Nephron progenitor cell (in vitro differentiated cells): ENCODE measurements at regions not wholly inside any gene's neighbourhood (a gene's known extent, or its start where the extent isn't known, plus 50 kb on each side); places are given as distances from the start of the nearest gene placed in this dataset.

ENCODE experiments used
- DNase-seq: peaks from one replicate; pipeline ENCODE4 v3.0.0; 2021
- H3K27ac Mint-ChIP-seq: 2 replicates; pipeline ENCODE4 v1.8.0; 2021; ENCODE audit warnings: mild to moderate bottlenecking, moderate library complexity, mixed read lengths
- H3K27me3 Mint-ChIP-seq: 2 replicates; pipeline ENCODE4 v1.8.0; 2021; ENCODE audit warnings: mild to moderate bottlenecking, low read depth, mixed read lengths; ENCODE audit not compliant: poor library complexity
- H3K36me3 Mint-ChIP-seq: 2 replicates; pipeline ENCODE4 v1.8.0; 2021; ENCODE audit warnings: low read depth, mixed read lengths
- H3K4me1 Mint-ChIP-seq: 2 replicates; pipeline ENCODE4 v1.8.0; 2021; ENCODE audit warnings: mixed read lengths
- H3K4me3 Mint-ChIP-seq: 2 replicates; pipeline ENCODE4 v1.8.0; 2021; ENCODE audit warnings: mild to moderate bottlenecking, moderate library complexity, mixed read lengths
- H3K9me3 Mint-ChIP-seq: 2 replicates; pipeline ENCODE4 v1.8.0; 2021; ENCODE audit warnings: mild to moderate bottlenecking, moderate library complexity, mixed read lengths
- CTCF ChIP-seq: fragments of 200-600 bp; sonication (generic); IDR thresholded peaks from 2 replicates; pipeline ENCODE4 v1.5.0; 2021; ENCODE audit warnings: antibody characterized with exemption

DNA sequence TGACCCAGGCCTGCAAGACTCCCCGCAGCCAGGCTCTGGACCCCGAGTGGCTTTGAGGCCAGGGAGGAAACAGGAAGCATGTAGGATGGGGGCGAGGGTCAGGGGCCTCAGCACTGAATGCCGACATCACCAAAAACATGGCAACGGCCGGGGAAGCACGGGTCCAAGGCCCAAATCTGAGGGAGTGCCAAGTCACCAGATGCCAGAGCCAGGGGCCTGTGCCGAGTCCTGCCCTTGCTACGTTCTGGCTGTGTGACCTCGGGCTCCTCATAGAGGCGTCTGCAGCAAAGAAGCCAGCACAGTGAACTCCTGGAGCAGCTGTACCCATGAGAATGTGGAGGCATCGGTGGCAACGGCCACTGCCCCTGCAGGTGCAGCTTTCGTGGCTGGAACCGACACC, 420.7 kb downstream of the CTTN start:
- Mint-ChIP-seq H3K27me3 (peaks cover 22% of the 10 kb centered on the region), H3K4me1 (peaks cover 18% of the 10 kb centered on the region), H3K27ac (no peak overlapping the region), H3K36me3 (no peaks in the 10 kb centered on the region), H3K9me3 (no peaks in the 10 kb centered on the region), H3K4me3 (no peak overlapping the region)
- no peak for TF ChIP-seq CTCF
- no peak for DNase-seq

DNA sequence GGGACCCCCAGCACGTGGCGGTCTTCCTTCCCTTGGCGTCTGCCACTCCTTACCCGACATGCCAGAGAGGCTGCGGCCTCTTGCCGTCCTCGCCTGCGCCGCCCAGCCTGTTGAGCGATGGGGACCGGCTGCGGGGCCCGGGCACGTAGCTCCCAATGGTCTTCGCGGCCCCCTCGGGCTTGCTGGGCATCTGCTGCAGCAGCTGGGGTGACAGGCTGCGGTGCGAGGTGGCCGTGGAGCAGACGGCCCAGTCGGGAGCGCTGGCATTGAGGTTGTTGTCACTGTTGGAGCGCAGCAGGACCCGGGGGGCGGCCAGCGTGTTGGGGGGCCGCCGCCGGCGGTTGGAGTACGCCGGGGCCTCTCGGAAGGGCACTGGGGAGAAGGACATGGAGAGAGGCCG, 422.0 kb downstream of the CTTN start:
- TF ChIP-seq CTCF, result no peak
- H3K27ac Mint-ChIP-seq, result no peak overlapping the region
- H3K4me1 Mint-ChIP-seq, result peaks cover 31% of the 10 kb centered on the region
- no peak for DNase-seq
- H3K4me3 Mint-ChIP-seq, result no peak overlapping the region
- H3K27me3 Mint-ChIP-seq, result peaks cover 31% of the 10 kb centered on the region
- no peaks in the 10 kb centered on the region for H3K9me3 Mint-ChIP-seq
- no peaks in the 10 kb centered on the region for H3K36me3 Mint-ChIP-seq

DNA sequence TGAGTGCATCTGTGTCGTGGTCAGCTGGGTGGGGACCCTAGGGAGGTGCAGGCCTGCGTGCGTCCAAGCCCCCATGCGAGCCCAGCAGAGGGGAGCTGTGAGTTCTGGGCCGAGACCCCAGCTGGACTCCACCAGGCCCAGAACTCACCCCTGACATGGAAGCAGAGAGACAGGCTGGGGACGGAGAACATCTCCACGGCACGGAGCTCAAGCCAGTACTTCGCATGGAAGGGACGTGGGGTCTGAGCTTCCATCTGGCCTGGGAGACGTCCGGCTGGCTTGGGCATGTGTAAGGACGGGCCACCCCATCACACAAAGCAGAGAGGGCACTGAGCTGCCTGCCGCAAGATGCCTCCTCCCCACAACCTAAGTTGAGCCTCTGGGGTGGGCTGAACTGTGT, 422.4 kb downstream of the CTTN start:
- H3K4me3 Mint-ChIP-seq, result no peak overlapping the region
- no peak overlapping the region for H3K27ac Mint-ChIP-seq
- H3K9me3 Mint-ChIP-seq, result no peaks in the 10 kb centered on the region
- no peak for DNase-seq
- peaks cover 35% of the 10 kb centered on the region for H3K4me1 Mint-ChIP-seq
- no peaks in the 10 kb centered on the region for H3K36me3 Mint-ChIP-seq
- no peak for TF ChIP-seq CTCF
- H3K27me3 Mint-ChIP-seq, result peaks cover 35% of the 10 kb centered on the region

GRCh38 chr11:70823771-70824170, 425.4 kb downstream of the CTTN start:
- H3K4me1 Mint-ChIP-seq, result peaks cover 49% of the 10 kb centered on the region

GRCh38 chr11:70824605-70825245, 426.4 kb downstream of the CTTN start:
- no peak for DNase-seq
- H3K27me3 Mint-ChIP-seq, result peaks cover 55% of the 10 kb centered on the region
- peaks cover 47% of the 10 kb centered on the region for H3K4me1 Mint-ChIP-seq
- no peak overlapping the region for H3K27ac Mint-ChIP-seq
- H3K9me3 Mint-ChIP-seq, result no peaks in the 10 kb centered on the region
- no peak overlapping the region for H3K4me3 Mint-ChIP-seq
- H3K36me3 Mint-ChIP-seq, result no peaks in the 10 kb centered on the region
- TF ChIP-seq CTCF, result no peak

More at GRCh38 chr11:70823771-70824170, 425.4 kb downstream of the CTTN start:
- Mint-ChIP-seq H3K27me3 (peaks cover 55% of the 10 kb centered on the region), H3K9me3 (no peaks in the 10 kb centered on the region), H3K27ac (no peak overlapping the region), H3K36me3 (no peaks in the 10 kb centered on the region), H3K4me3 (no peak overlapping the region)
- no peak for DNase-seq
- TF ChIP-seq CTCF, result no peak

- Mint-ChIP-seq H3K4me3 (peak overlapping the region; percentile 63), H3K4me1 (peaks cover 44% of the 10 kb centered on the region), H3K27me3 (peaks cover 60% of the 10 kb centered on the region), H3K36me3 (no peaks in the 10 kb centered on the region), H3K9me3 (no peaks in the 10 kb centered on the region), H3K27ac (no peak overlapping the region)
- no peak for TF ChIP-seq CTCF
- no peak for DNase-seq
These were observed 426.4 kb downstream of the SHANK2 start for GRCh38 chr11:70825893-70826540.
